Activated CD4-positive, alpha-beta T cell treated with anti-CD3 and anti-CD28 coated beads, Interleukin-2, Interleukin-4, amounts not matched to agents 100 ng/mL and 50 ng/mL, durations not matched to agents 16 hours and 8 hours (primary cell): ENCODE measurements at regions not wholly inside any gene's neighbourhood (a gene's known extent, or its start where the extent isn't known, plus 50 kb on each side); places are given as distances from the start of the nearest gene placed in this dataset.

ENCODE experiments used
- DNase-seq: peaks from one replicate; pipeline ENCODE4 v3.0.0-alpha.2; 2020; ENCODE audit warnings: low spot score

DNA sequence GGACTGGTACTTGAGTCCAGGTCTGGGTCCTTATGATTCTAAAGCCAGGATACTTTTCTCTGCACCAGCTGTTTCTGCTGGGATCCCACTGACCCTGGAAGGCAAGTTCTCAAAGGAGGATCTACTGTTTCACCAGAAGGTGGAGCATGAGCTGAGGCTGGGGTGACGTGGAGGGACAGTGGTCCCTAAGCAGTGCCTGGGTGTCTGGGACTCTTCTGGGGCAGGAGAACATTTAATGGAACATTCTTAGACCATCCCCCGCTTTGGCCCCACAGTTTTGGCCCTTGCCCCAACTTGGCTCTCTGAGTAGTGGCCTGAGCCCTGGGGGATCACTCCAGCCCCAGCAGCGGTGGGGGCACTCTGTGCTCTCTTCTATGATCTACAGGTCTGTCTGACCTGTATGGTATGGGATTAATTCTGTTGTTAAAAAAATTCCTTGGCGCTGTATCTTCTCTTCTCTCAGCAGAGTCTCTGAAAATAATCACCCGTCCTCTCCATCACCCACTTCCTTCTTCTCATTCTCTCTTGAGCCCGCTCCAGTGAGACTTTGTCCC is 60.3 kb upstream of the CSF3R start:
- no peak for DNase-seq

- no peak for DNase-seq
These were observed 59.6 kb upstream of the CSF3R start for GRCh38 chr1:36542024-36542961.

- no peak for DNase-seq
These were observed 57.3 kb upstream of the CSF3R start for GRCh38 chr1:36540056-36540455.

- DNase-seq = no peak
These were observed 56.8 kb upstream of the CSF3R start for GRCh38 chr1:36539526-36539925.

DNA sequence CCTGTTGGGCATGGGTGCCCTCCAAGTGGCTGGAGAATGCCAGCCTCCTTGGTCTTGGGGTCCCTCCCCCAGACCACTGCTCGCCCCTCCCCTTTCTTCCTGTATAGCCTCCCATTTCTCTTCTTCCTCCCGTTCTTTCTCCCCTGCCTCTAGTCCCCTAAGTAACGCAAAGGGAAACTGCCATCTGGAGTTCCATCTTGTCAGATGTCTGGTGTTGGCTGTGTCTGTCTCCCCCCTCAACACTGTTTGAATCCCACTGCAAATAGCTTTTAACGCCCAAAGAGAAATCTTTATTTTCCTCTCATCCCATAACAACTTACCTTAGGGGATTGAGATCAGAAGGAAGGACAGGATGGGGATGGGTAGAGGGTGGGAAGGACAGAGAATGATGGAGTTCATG is 55.3 kb upstream of the CSF3R start:
- no peak for DNase-seq

DNA sequence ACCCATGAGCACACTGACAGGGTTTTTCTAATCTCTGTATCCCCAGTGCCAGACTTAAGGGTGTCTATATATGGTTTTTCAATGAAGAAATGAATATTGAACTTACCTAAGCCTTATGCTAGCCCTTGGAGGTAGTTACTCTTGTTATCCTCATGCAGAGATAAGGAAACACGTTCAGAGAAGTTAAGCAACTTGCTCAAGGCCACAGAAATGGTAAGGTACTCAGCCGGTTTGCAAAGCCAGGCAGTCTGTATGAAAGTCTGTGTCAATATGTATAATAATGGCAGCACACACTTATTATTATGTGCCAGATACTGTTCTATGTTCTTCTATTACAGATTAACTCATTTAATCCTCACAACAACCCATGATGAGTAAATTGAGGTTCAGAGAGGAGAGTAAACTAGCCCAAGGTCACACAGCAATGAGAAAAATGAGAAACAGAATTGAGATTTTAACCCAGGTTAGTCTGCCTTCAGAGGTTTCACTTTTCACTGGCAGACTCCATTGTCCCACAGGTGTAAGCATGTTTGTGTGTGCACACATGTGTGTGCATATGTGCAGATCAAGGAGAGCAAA is 54.6 kb upstream of the CSF3R start:
- DNase-seq = no peak

GRCh38 chr1:36536727-36537126 is 54.0 kb upstream of the CSF3R start:
- DNase-seq = no peak

DNA sequence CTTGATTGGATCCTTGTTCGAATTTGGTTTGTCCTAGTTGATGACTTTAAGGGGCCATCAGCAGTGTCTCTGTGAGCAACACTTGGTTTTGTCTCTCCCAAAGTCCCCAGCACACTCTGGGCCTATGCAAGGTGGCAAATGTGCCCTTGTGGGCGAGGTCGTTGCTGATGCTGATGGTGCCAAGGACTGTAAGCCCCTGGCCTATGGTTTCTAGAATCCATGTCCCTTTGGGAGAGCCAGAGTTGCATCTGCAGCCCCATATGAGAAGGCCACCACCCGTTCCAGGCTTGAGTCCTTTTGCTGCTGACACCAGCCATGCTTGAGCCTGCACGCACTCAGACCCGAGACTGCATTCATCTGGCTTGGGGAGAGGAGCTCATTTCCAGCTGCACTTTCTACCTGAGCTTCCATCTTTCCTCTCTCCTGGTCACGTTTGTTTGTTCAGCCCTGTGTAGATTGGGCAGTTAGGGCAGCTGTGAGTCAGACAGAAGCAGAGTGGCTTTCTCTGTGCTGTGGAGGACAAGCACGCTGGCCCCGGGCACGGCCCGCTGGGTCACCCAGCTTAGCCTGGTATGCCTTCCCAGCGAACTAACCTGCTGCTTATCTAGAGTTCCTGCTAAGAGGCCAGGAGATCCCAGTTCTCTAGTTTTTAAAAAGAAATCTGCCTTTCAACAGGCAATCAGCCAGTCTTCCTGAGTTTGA is 52.1 kb upstream of the CSF3R start:
- DNase-seq = no peak

DNA sequence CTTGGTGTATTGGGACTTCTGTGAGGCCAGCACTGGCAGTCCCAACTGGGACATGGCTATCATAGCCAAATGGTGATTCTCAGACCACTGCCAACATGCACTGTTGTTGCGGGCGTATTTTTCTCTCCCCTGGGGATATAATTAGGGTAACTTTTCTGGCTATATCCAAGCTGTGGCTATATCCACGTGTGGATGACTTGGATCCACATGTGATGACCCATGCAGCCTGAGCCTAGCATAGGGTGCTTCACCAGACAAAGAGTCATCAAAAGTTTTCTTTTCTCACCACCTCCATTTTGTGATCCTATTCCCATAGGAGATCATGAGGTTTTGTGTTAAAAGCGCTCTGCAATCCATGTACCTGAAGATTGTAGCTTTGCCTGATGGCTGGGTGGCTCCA is 51.2 kb upstream of the CSF3R start:
- no peak for DNase-seq

- no peak for DNase-seq
These were observed 50.2 kb upstream of the CSF3R start for GRCh38 chr1:36532810-36533401.
